HFFc6 (cell line): ENCODE measurements at regions not wholly inside any gene's neighbourhood (a gene's known extent, or its start where the extent isn't known, plus 50 kb on each side); places are given as distances from the start of the nearest gene placed in this dataset.
"Not testable (repeated sequence)": the region's sequence is repeated elsewhere in the genome, so short reads cannot be mapped to it uniquely, and the experiment has no call there.

Experiments used
- DNase-seq: peaks from one replicate; pipeline ENCODE4 v3.0.0-alpha.2; 2018
- H3K27ac Mint-ChIP-seq: 2 replicates; pipeline ENCODE4 v1.8.0; 2020; ENCODE audit warnings: mild to moderate bottlenecking, mixed read lengths
- H3K27me3 Mint-ChIP-seq: 2 replicates; pipeline ENCODE4 v1.8.0; 2021; ENCODE audit warnings: mild to moderate bottlenecking, moderate library complexity, mixed read lengths; ENCODE audit not compliant: insufficient read depth
- H3K36me3 Mint-ChIP-seq: 2 replicates; pipeline ENCODE4 v1.8.0; 2021; ENCODE audit warnings: low read depth, mixed read lengths
- H3K4me1 Mint-ChIP-seq: 2 replicates; pipeline ENCODE4 v1.8.0; 2020; ENCODE audit warnings: low read depth, mixed read lengths
- H3K4me3 Mint-ChIP-seq: 2 replicates; pipeline ENCODE4 v1.8.0; 2020; ENCODE audit warnings: mild to moderate bottlenecking, moderate library complexity, mixed read lengths
- H3K9me3 Mint-ChIP-seq: 2 replicates; pipeline ENCODE4 v1.8.0; 2020; ENCODE audit warnings: mild to moderate bottlenecking, mixed read lengths
- CTCF ChIP-seq: fragments of 200-600 bp; sonication (generic); IDR thresholded peaks from 2 replicates; pipeline ENCODE4 v1.5.0; 2021; ENCODE audit warnings: antibody characterized with exemption, mild to moderate bottlenecking

- Mint-ChIP-seq H3K9me3 (no peaks in the 10 kb centered on the region), H3K27me3 (no peaks in the 10 kb centered on the region; the same call in 1 of the 2 replicates)
Measured at GRCh38 chrX:40389555-40389954, 191.2 kb upstream of the ATP6AP2 start.

GRCh38 chrX:40388441-40388840 lies 192.3 kb upstream of the ATP6AP2 start:
- H3K36me3 Mint-ChIP-seq: no peaks in the 10 kb centered on the region
- no peaks in the 10 kb centered on the region for H3K4me1 Mint-ChIP-seq
- H3K9me3 Mint-ChIP-seq: no peaks in the 10 kb centered on the region
- no peak for DNase-seq
- no peak overlapping the region for H3K4me3 Mint-ChIP-seq
- H3K27ac Mint-ChIP-seq: no peak overlapping the region
- TF ChIP-seq CTCF: no peak
- H3K27me3 Mint-ChIP-seq: peaks cover under 1% of the 10 kb centered on the region; the same call in 1 of the 2 replicates

More at GRCh38 chrX:40389555-40389954, 191.2 kb upstream of the ATP6AP2 start:
- no peak for TF ChIP-seq CTCF
- no peaks in the 10 kb centered on the region for H3K36me3 Mint-ChIP-seq
- no peak overlapping the region for H3K4me3 Mint-ChIP-seq
- no peaks in the 10 kb centered on the region for H3K4me1 Mint-ChIP-seq
- H3K27ac Mint-ChIP-seq: no peak overlapping the region
- no peak for DNase-seq

DNA sequence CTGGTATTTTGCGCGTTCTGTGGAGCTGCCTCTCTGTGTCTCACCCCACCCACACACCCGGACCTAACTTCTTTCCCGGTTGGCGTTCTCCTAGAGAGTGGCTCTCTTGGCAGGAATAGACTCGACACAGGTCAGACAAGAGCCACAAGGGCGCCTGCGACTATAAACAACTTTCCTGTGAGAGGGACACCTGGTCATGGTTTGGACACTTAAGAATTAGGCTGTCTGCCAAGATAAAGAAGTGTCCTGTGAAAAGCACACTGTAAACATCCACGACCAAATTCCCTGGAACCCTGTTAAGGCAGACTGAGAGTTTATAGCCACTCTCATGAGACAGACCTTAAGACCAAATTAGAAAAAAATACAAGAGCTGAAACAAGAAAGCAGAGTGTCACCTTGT lies 192.9 kb upstream of the ATP6AP2 start:
- not testable (repeated sequence) for H3K27ac Mint-ChIP-seq, H3K9me3 Mint-ChIP-seq, H3K27me3 Mint-ChIP-seq, H3K36me3 Mint-ChIP-seq, DNase-seq, H3K4me3 Mint-ChIP-seq, H3K4me1 Mint-ChIP-seq

DNA sequence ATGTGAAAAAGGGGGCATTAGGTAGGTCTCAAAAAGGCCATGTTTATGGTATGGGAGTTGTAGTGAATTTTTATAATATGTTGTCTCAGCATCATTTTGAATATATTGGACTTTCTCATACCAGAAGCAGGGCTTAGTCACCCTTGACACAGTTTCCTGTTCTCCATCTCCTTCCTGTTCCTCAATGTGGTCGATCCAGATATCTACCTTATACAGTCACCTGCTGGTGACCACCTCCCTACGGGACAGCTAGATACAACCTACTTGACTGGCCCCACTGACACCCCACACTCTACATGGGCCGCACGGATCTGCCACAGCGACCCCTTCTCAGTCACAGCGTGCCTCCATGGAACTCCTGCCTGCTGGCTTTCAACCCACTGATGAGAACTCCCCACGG lies 193.5 kb upstream of the ATP6AP2 start:
- H3K27me3 Mint-ChIP-seq, H3K27ac Mint-ChIP-seq, H3K4me1 Mint-ChIP-seq, H3K4me3 Mint-ChIP-seq, DNase-seq, H3K9me3 Mint-ChIP-seq, H3K36me3 Mint-ChIP-seq: not testable (repeated sequence)

- H3K4me3 Mint-ChIP-seq: no peak overlapping the region
- no peak for TF ChIP-seq CTCF
- H3K27me3 Mint-ChIP-seq: peaks cover 3% of the 10 kb centered on the region
- H3K4me1 Mint-ChIP-seq: no peaks in the 10 kb centered on the region
- H3K27ac Mint-ChIP-seq: no peak overlapping the region
- H3K36me3 Mint-ChIP-seq: no peaks in the 10 kb centered on the region
- H3K9me3 Mint-ChIP-seq: no peaks in the 10 kb centered on the region
- DNase-seq: no peak
Measured at GRCh38 chrX:40385682-40386081, 195.1 kb upstream of the ATP6AP2 start.

- H3K36me3 Mint-ChIP-seq: no peaks in the 10 kb centered on the region
- H3K4me1 Mint-ChIP-seq: no peaks in the 10 kb centered on the region
- H3K9me3 Mint-ChIP-seq: no peaks in the 10 kb centered on the region
- no peak overlapping the region for H3K27ac Mint-ChIP-seq
- no peak for TF ChIP-seq CTCF
- no peak for DNase-seq
- H3K4me3 Mint-ChIP-seq: no peak overlapping the region
- H3K27me3 Mint-ChIP-seq: peaks cover 3% of the 10 kb centered on the region
Measured at GRCh38 chrX:40385256-40385655, 195.5 kb upstream of the ATP6AP2 start.

GRCh38 chrX:40383969-40384368 lies 196.8 kb upstream of the ATP6AP2 start:
- no peaks in the 10 kb centered on the region for H3K4me1 Mint-ChIP-seq
- H3K4me3 Mint-ChIP-seq: no peak overlapping the region
- no peaks in the 10 kb centered on the region for H3K36me3 Mint-ChIP-seq
- no peaks in the 10 kb centered on the region for H3K9me3 Mint-ChIP-seq
- no peak overlapping the region for H3K27ac Mint-ChIP-seq
- no peak for TF ChIP-seq CTCF
- DNase-seq: no peak
- H3K27me3 Mint-ChIP-seq: peaks cover 10% of the 10 kb centered on the region
